NOMO-1 (cell line): ENCODE measurements at regions not wholly inside any gene's neighbourhood (a gene's known extent, or its start where the extent isn't known, plus 50 kb on each side); places are given as distances from the start of the nearest gene placed in this dataset.
"Not testable (repeated sequence)": the region's sequence is repeated elsewhere in the genome, so short reads cannot be mapped to it uniquely, and the experiment has no call there.

Source experiments
- DNase-seq, 2 experiments: peaks; one replicate each; lab custom pipeline; 2025; ENCODE audit not compliant: unreplicated experiment in 2 of 2; lab: John Stamatoyannopoulos, UW

GRCh38 chr3:11739706-11740105, 96.0 kb upstream of the VGLL4 start:
- no peak for DNase-seq

GRCh38 chr3:11739123-11739522, 95.4 kb upstream of the VGLL4 start:
- DNase-seq, result no peak

- no peak for DNase-seq
Measured at GRCh38 chr3:11737742-11738141, 94.0 kb upstream of the VGLL4 start.

- no peak for DNase-seq
Measured at GRCh38 chr3:11736136-11736833, 92.6 kb upstream of the VGLL4 start.

- DNase-seq, result no peak
Measured at GRCh38 chr3:11735638-11736037, 91.9 kb upstream of the VGLL4 start.

- DNase-seq, result not testable (repeated sequence)
Measured at GRCh38 chr3:11735111-11735510, 91.4 kb upstream of the VGLL4 start.

GRCh38 chr3:11733914-11734313, 90.2 kb upstream of the VGLL4 start:
- no peak for DNase-seq

- no peak for DNase-seq
Measured at GRCh38 chr3:11727207-11727606, 83.5 kb upstream of the VGLL4 start.

GRCh38 chr3:11726146-11726545, 82.4 kb upstream of the VGLL4 start:
- no peak for DNase-seq

- DNase-seq, result not testable (repeated sequence)
Measured at GRCh38 chr3:11725340-11725641, 81.6 kb upstream of the VGLL4 start.

- no peak for DNase-seq
Measured at GRCh38 chr3:11724615-11725339, 81.1 kb upstream of the VGLL4 start.

GRCh38 chr3:11721479-11721878, 77.8 kb upstream of the VGLL4 start:
- DNase-seq, result no peak

GRCh38 chr3:11720917-11721411, 77.2 kb upstream of the VGLL4 start:
- no peak for DNase-seq

- peak; percentile 15 to 28 for DNase-seq
Measured at GRCh38 chr3:11720304-11720898, 76.7 kb upstream of the VGLL4 start.

- no peak for DNase-seq
Measured at GRCh38 chr3:11719406-11720303, 75.9 kb upstream of the VGLL4 start.

GRCh38 chr3:11718637-11719405, 75.1 kb upstream of the VGLL4 start:
- DNase-seq, result peak in 1 of 2 experiments; percentile 17

- no peak for DNase-seq
Measured at GRCh38 chr3:11717768-11718636, 74.3 kb upstream of the VGLL4 start.

GRCh38 chr3:11717301-11717700, 73.6 kb upstream of the VGLL4 start:
- DNase-seq, result no peak

- no peak for DNase-seq
Measured at GRCh38 chr3:11716573-11717290, 73.0 kb upstream of the VGLL4 start.
